Activated T-helper 17 cell treated with anti-CD3 and anti-CD28 coated beads, Interleukin-2, amount 50 U/mL, for 72 hours (primary cell): ENCODE measurements at regions not wholly inside any gene's neighbourhood (a gene's known extent, or its start where the extent isn't known, plus 50 kb on each side); places are given as distances from the start of the nearest gene placed in this dataset.
A peak's percentile ranks its signal among the peaks of the same experiment; 100 is the strongest.
"Not testable (repeated sequence)": the region's sequence is repeated elsewhere in the genome, so short reads cannot be mapped to it uniquely, and the experiment has no call there.

Experiments used
- ATAC-seq: fragments of 150-1000 bp; cut with Tn5 transposase; replicated peaks from 2 replicates; pipeline ENCODE4 v1.10.0; 2021; ENCODE audit warnings: mild to moderate bottlenecking, moderate library complexity
- H3K27ac Mint-ChIP-seq: one replicate; pipeline ENCODE4 v1.8.0; 2022; ENCODE audit warnings: mixed read lengths
- H3K27me3 Mint-ChIP-seq: one replicate; pipeline ENCODE4 v1.8.0; 2022; ENCODE audit warnings: mixed read lengths
- H3K36me3 Mint-ChIP-seq: one replicate; pipeline ENCODE4 v1.8.0; 2022; ENCODE audit warnings: low read depth, mild to moderate bottlenecking, mixed read lengths
- H3K4me1 Mint-ChIP-seq: one replicate; pipeline ENCODE4 v1.8.0; 2022; ENCODE audit warnings: mixed read lengths
- H3K4me3 Mint-ChIP-seq: one replicate; pipeline ENCODE4 v1.8.0; 2022; ENCODE audit warnings: mild to moderate bottlenecking, mixed read lengths
- H3K9me3 Mint-ChIP-seq: one replicate; pipeline ENCODE4 v1.8.0; 2022; ENCODE audit warnings: mixed read lengths

GRCh38 chr2:195561116-195561921 is 95.7 kb upstream of the SLC39A10 start:
- H3K9me3 Mint-ChIP-seq, result no peaks in the 10 kb centered on the region
- H3K27me3 Mint-ChIP-seq, result no peaks in the 10 kb centered on the region
- H3K4me1 Mint-ChIP-seq, result peaks cover 33% of the 10 kb centered on the region
- no peak for ATAC-seq
- H3K27ac Mint-ChIP-seq, result peak overlapping the region; percentile 95
- H3K4me3 Mint-ChIP-seq, result peak overlapping the region; percentile 87
- H3K36me3 Mint-ChIP-seq, result peaks cover 37% of the 10 kb centered on the region

DNA sequence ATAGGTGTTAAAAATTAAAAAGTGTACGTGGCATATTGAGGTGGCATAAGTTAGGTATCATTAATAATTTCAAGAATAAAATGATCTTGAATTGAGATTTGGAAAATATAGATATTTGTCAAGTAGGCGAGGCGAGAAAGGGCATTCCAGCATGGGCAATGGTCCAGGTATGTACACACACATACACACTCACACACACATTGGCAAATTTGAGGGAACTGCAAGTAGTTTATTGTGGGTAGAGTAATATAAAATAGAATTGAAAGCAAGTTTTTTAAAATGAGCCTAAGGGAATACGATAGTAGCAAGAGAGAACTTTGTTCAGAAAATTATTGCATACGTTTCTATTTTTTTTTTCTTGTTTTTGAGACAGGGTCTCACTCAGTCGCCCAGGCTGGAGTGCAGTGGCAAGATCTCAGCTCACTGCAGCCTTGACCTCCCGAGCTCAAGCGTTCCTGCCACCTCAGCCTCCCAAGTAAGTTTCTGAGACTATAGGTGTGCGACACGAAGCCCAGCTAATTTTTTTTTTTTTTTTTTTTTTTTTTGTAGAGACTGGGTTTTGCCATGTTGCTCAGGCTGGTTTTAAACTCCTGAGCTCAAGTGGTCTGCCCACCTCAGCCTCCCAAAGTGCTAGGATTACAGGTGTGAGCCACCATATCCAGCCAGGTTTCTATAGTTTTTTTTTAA is 96.7 kb upstream of the SLC39A10 start:
- Mint-ChIP-seq H3K9me3 (no peaks in the 10 kb centered on the region), H3K36me3 (peaks cover 37% of the 10 kb centered on the region), H3K4me3 (peak overlapping the region; percentile 87), H3K4me1 (peaks cover 33% of the 10 kb centered on the region), H3K27ac (peak overlapping the region; percentile 95), H3K27me3 (no peaks in the 10 kb centered on the region)
- ATAC-seq, result no peak

DNA sequence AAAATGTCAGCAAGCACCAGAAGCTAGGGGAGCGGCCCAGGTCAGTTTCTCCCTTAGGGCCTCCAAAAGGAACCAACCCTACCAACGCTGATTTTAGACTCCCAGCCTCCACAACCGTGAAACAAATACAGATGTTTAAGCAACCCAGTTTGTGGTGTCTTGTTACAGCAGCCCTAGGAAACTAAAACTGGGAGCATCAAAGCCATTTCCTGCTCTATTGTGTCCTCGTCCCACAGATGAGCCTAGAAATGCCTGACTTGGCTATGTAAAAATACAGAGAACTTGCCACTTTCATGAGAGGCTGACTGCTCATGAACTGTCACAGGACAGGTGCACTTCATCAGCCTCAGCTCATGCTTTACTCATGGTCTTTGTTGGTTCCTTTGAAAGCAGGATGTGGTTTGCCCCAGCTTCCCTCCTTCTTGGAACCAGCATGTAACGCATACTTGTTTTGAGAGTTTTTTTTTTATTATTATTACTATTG is 97.6 kb upstream of the SLC39A10 start:
- Mint-ChIP-seq H3K4me1 (peaks cover 33% of the 10 kb centered on the region), H3K36me3 (peaks cover 37% of the 10 kb centered on the region), H3K27ac (peak overlapping the region; percentile 95), H3K4me3 (peak overlapping the region; percentile 87), H3K27me3 (no peaks in the 10 kb centered on the region), H3K9me3 (no peaks in the 10 kb centered on the region)
- peak; percentile 71 for ATAC-seq

DNA sequence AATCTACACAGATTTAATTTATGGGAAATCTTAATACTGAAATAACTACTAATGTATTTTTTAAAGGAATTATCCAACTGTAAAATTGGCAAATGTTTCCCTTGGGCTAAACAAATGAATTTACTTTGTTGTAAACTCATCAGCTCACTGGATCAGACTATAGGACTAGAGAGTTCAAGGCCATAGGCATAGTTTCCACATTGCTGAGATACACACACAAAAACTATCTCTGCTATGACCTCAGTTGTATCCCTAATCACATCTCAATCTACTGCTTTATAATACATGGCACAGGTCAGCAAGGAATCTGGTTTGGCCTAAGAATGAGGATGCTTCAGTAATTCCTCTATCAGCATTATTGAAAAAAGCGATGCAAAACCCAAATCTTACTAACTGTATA is 101.1 kb upstream of the SLC39A10 start:
- H3K36me3 Mint-ChIP-seq, result peaks cover 23% of the 10 kb centered on the region
- no peak for ATAC-seq
- H3K9me3 Mint-ChIP-seq, result peaks cover 5% of the 10 kb centered on the region
- H3K27me3 Mint-ChIP-seq, result no peaks in the 10 kb centered on the region
- H3K4me3 Mint-ChIP-seq, result no peak overlapping the region
- H3K27ac Mint-ChIP-seq, result peak overlapping the region; percentile 50
- peaks cover 34% of the 10 kb centered on the region for H3K4me1 Mint-ChIP-seq

- H3K36me3 Mint-ChIP-seq, result peaks cover 6% of the 10 kb centered on the region
- no peak for ATAC-seq
- H3K9me3 Mint-ChIP-seq, result peaks cover 12% of the 10 kb centered on the region
- peak overlapping the region; percentile 68 for H3K4me3 Mint-ChIP-seq
- peak overlapping the region; percentile 72 for H3K27ac Mint-ChIP-seq
- H3K27me3 Mint-ChIP-seq, result no peaks in the 10 kb centered on the region
- peaks cover 23% of the 10 kb centered on the region for H3K4me1 Mint-ChIP-seq
These were observed 104.4 kb upstream of the SLC39A10 start for GRCh38 chr2:195552581-195552980.

GRCh38 chr2:195548198-195548940 is 108.7 kb upstream of the SLC39A10 start:
- no peaks in the 10 kb centered on the region for H3K27me3 Mint-ChIP-seq
- no peak overlapping the region for H3K4me3 Mint-ChIP-seq
- H3K9me3 Mint-ChIP-seq, result peaks cover 12% of the 10 kb centered on the region
- peaks cover 6% of the 10 kb centered on the region for H3K36me3 Mint-ChIP-seq
- peak overlapping the region; percentile 49 for H3K27ac Mint-ChIP-seq
- ATAC-seq, result no peak
- peaks cover 26% of the 10 kb centered on the region for H3K4me1 Mint-ChIP-seq

DNA sequence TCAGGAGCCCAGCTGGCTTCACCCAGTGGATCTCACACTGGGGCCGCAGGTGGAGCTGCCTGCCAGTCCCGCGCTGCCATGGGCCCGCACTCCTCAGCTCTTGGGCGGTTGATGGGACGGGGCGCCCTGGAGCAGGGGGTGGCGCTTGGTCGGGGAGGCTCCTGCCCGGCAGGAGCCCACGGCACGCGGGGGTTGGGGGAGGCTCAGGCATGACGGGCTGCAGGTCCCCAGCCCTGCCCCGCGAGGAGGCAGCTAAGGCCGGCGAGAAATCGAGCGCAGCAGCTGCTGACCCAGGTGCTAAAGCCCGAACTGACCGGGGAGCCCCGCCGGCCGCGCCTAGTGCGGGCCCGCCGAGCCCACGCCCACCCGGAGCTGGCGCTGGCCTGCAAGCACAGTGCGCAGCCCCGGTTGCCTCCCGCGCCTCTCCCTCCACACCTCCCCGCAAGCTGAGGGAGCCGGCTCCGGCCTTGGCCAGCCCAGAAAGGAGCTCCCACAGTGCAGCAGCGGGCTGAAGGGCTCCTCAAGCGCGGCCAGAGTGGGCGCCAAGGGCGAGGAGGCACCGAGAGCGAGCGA is 109.7 kb upstream of the SLC39A10 start:
- not testable (repeated sequence) for H3K36me3 Mint-ChIP-seq, H3K4me3 Mint-ChIP-seq, H3K27ac Mint-ChIP-seq, H3K27me3 Mint-ChIP-seq, ATAC-seq
- Mint-ChIP-seq H3K9me3 (peaks cover 13% of the 10 kb centered on the region), H3K4me1 (peaks cover 29% of the 10 kb centered on the region)

- Mint-ChIP-seq H3K27ac (peak overlapping the region; percentile 34), H3K27me3 (no peaks in the 10 kb centered on the region), H3K9me3 (peaks cover 19% of the 10 kb centered on the region), H3K36me3 (no peaks in the 10 kb centered on the region), H3K4me3 (no peak overlapping the region), H3K4me1 (peaks cover 30% of the 10 kb centered on the region)
- no peak for ATAC-seq
These were observed 111.2 kb upstream of the SLC39A10 start for GRCh38 chr2:195545811-195546210.

- Mint-ChIP-seq H3K27me3 (no peaks in the 10 kb centered on the region), H3K9me3 (peaks cover 15% of the 10 kb centered on the region), H3K27ac (peak overlapping the region; percentile 88), H3K36me3 (no peaks in the 10 kb centered on the region), H3K4me1 (peaks cover 25% of the 10 kb centered on the region), H3K4me3 (peak overlapping the region; percentile 71)
- ATAC-seq, result peak; percentile 99
These were observed 112.8 kb upstream of the SLC39A10 start for GRCh38 chr2:195543902-195544894.

DNA sequence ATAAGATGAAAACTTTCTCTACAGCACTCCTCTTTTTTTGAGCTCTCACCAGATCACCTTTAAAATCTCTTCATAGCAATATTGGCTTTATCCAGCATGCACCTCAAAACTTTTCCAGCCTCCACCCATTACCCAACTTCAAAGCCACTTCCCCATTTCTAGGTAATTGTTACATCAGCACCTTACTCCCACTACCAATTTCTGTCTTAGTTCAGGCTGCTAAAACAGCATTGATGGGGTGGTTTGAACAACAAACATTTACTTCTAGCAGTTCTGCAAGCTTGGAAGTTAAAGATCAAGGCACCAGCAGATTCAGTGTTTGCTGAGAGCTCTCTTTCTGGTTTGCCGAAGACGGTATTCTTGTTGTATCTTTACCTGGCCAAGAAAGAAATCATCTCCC is 114.0 kb upstream of the SLC39A10 start:
- ATAC-seq, result peak; percentile 8
- H3K36me3 Mint-ChIP-seq, result no peaks in the 10 kb centered on the region
- peaks cover 34% of the 10 kb centered on the region for H3K4me1 Mint-ChIP-seq
- H3K27ac Mint-ChIP-seq, result peak overlapping the region; percentile 88
- H3K4me3 Mint-ChIP-seq, result peak overlapping the region; percentile 71
- peaks cover 12% of the 10 kb centered on the region for H3K9me3 Mint-ChIP-seq
- no peaks in the 10 kb centered on the region for H3K27me3 Mint-ChIP-seq

DNA sequence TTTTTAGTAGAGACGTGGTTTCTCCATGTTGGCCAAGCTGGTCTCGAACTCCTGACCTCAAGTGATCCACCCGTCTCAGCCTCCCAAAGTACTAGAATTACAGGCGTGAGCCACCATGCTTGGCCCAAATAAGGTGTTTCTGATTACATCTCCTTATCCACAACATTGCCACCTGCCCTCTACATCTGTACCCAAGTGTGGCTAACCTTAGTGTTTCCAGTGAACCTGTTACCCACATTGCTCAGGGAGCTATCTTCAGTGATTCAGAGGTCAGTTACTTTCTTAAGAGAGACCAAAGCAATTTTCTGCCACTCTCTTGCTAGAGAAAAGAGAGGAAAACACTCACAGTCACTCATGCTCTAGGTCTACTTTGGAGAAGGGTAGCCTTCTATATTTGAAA is 115.0 kb upstream of the SLC39A10 start:
- Mint-ChIP-seq H3K9me3 (peaks cover 12% of the 10 kb centered on the region), H3K4me3 (peak overlapping the region; percentile 44), H3K4me1 (peaks cover 41% of the 10 kb centered on the region), H3K36me3 (no peaks in the 10 kb centered on the region), H3K27ac (peak overlapping the region; percentile 81), H3K27me3 (no peaks in the 10 kb centered on the region)
- ATAC-seq, result peak; percentile 41

DNA sequence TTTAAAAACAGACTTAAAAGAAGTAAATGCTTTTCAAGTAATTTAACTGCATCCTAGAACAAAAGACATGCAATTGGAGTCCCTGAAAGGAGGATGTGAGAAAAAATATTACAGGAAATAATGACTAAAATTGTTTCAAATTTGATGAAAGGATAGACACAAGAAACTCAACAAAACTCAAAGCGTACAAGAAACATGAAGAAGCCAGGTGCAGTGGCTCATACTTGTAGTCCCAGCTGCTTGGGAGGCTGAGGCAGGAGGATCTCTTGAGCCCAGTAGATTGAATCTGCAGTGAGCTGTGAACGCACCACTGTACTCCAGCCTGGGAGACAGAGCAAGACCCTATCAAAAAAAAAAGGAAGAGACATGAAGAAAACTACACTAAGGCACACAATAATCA is 118.1 kb upstream of the SLC39A10 start:
- no peak for ATAC-seq
- H3K36me3 Mint-ChIP-seq, result no peaks in the 10 kb centered on the region

GRCh38 chr2:195537811-195538210 is 119.2 kb upstream of the SLC39A10 start:
- no peaks in the 10 kb centered on the region for H3K27me3 Mint-ChIP-seq
- peaks cover 62% of the 10 kb centered on the region for H3K4me1 Mint-ChIP-seq
- no peaks in the 10 kb centered on the region for H3K36me3 Mint-ChIP-seq
- peak overlapping the region; percentile 85 for H3K4me3 Mint-ChIP-seq
- no peak overlapping the region for H3K27ac Mint-ChIP-seq
- peaks cover 9% of the 10 kb centered on the region for H3K9me3 Mint-ChIP-seq
- no peak for ATAC-seq

More for the DNA sequence above, 118.1 kb upstream of the SLC39A10 start:
- Mint-ChIP-seq H3K4me1 (peaks cover 61% of the 10 kb centered on the region), H3K4me3 (peak overlapping the region; percentile 85), H3K9me3 (peaks cover 12% of the 10 kb centered on the region), H3K27ac (peak overlapping the region; percentile 77), H3K27me3 (no peaks in the 10 kb centered on the region)
